ENCODE measurements at regions not wholly inside any gene's neighbourhood (a gene's known extent, or its start where the extent isn't known, plus 50 kb on each side); places are given as distances from the start of the nearest gene placed in this dataset.
"Not testable (repeated sequence)": the region's sequence is repeated elsewhere in the genome, so short reads cannot be mapped to it uniquely, and the experiment has no call there.

DNA sequence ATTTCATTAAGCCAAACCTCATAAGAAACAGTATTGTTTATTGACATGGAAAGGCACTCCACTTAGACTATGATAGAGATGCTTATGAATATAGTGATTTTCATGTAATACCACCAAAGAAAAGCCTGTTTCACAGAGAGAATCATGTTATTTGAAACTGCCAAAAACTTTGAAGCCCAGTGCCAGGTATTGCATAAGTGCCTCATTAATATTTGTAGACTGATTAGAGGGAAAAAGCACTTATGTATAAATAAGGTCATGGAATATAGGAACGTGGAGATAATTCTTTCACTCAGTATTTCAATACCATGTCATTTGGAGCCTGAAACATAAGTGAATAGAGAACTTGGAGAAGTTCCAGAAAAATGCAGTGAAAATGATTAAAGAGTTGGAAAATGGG, 162.6 kb upstream of the CRIM1 start:
- Mint-ChIP-seq H3K9me3 (no peaks in the 10 kb centered on the region), H3K4me3 (no peak overlapping the region), H3K4me1 (no peaks in the 10 kb centered on the region), H3K36me3 (no peaks in the 10 kb centered on the region), H3K27me3 (peaks cover 3% of the 10 kb centered on the region), H3K27ac (no peak overlapping the region)
- DNase-seq: no peak
- CTCF ChIA-PET: no interaction called here

DNA sequence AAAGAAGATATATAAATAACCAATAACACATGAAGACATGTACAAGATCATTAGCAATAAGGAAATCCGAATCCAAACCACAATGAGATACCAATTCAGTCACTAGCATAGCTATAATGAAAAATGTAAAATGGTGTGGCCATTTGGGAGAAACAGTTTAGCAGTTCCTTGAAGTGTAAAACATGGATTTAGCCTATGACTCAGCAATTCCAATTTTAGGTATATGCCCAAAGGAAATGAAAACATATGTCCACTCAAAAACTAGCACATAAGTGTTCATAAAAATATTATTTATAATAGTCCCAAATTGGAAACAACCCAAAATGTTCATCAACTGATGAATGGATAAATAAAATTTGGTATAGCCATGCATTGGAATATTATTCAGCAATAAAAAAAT, 165.5 kb upstream of the CRIM1 start:
- no peak overlapping the region for H3K4me3 Mint-ChIP-seq
- DNase-seq: no peak
- CTCF ChIA-PET: interaction anchor here (0.6 kb wide), 1 partner anchor 131 kb away, joined by 3 read pairs; no protein-coding TSS in a partner anchor
- no peaks in the 10 kb centered on the region for H3K9me3 Mint-ChIP-seq
- no peaks in the 10 kb centered on the region for H3K36me3 Mint-ChIP-seq
- H3K4me1 Mint-ChIP-seq: no peaks in the 10 kb centered on the region
- H3K27ac Mint-ChIP-seq: no peak overlapping the region
- H3K27me3 Mint-ChIP-seq: peaks cover 3% of the 10 kb centered on the region

DNA sequence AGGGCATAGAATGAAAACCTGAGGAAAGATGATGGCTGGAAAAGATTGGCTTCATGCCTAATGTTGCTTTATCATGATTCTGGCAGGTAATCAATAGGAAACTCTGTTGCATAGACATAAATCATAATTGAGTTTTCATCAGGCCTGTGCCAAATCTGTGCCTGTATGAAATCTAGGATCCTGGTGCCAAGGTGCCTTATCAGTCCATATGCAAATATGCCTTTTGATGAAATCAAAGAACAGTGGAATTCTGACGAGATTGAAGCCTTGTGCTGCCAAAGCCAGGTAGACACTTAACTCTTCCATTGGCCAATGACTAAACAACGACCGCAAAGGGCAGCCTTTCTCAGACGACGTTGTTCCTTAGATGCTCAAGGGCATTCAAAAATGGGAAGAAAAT, 170.0 kb upstream of the CRIM1 start:
- H3K27me3 Mint-ChIP-seq: no peaks in the 10 kb centered on the region
- CTCF ChIA-PET: no interaction called here

DNA sequence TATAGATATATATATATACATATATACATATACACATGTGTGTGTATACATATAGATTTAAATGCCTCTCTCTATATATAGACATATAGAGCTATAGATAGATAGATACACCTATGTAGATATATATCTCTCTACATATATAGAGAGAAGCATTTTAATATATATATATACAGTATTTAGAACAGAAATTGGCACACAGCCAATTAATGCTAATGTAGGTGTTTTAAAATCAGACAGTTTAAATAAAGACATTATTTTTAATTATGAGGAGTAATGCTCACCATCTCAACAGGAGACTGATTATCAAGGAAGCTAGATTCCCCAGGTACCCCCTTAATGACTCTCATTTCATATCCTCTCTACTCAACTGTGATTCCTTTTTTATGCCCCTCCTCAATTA, 170.7 kb upstream of the CRIM1 start:
- peaks cover 6% of the 10 kb centered on the region for H3K9me3 Mint-ChIP-seq
- no peak for DNase-seq
- H3K4me1 Mint-ChIP-seq: no peaks in the 10 kb centered on the region
- no peak overlapping the region for H3K4me3 Mint-ChIP-seq
- H3K27me3 Mint-ChIP-seq: no peaks in the 10 kb centered on the region
- CTCF ChIA-PET: no interaction called here
- H3K36me3 Mint-ChIP-seq: no peaks in the 10 kb centered on the region
- H3K27ac Mint-ChIP-seq: no peak overlapping the region

More for the DNA sequence above, 170.0 kb upstream of the CRIM1 start:
- no peaks in the 10 kb centered on the region for H3K4me1 Mint-ChIP-seq
- peaks cover 6% of the 10 kb centered on the region for H3K9me3 Mint-ChIP-seq
- no peaks in the 10 kb centered on the region for H3K36me3 Mint-ChIP-seq
- no peak for DNase-seq
- H3K27ac Mint-ChIP-seq: no peak overlapping the region
- no peak overlapping the region for H3K4me3 Mint-ChIP-seq

DNA sequence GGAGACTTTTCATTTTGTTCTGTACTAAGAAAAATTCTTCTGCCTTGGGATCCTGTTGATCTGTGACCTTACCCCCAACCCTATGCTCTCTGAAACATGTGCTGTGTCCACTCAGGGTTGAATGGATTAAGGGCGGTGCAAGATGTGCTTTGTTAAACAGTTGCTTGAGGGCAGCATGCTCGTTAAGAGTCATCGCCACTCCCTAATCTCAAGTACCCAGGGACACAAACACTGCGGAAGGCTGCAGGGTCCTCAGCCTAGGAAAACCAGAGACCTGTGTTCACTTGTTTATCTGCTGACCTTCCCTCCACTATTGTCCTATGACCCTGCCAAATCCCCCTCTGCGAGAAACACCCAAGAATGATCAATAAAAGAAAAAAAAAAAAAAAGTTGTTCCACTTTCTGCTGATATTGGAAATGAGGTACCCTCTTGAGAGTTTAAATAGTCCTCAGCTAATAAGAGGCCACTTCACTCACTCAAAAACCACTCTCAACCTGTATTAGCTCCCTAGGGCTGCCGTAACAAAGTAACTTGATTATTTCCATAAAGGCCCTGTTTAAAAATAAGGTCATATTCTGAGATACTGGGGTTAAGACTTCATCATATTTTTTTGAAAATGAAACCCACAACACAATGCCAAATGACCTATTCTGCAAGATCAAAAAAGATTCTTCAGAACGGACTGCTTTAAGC, 174.6 kb upstream of the CRIM1 start:
- peaks cover 12% of the 10 kb centered on the region for H3K9me3 Mint-ChIP-seq
- CTCF ChIA-PET: interaction anchor here (0.6 kb wide), 1 partner anchor 620 kb away, joined by 3 read pairs; no protein-coding TSS in a partner anchor
- H3K27me3 Mint-ChIP-seq, H3K27ac Mint-ChIP-seq, H3K4me3 Mint-ChIP-seq, H3K4me1 Mint-ChIP-seq, H3K36me3 Mint-ChIP-seq, DNase-seq: not testable (repeated sequence)

DNA sequence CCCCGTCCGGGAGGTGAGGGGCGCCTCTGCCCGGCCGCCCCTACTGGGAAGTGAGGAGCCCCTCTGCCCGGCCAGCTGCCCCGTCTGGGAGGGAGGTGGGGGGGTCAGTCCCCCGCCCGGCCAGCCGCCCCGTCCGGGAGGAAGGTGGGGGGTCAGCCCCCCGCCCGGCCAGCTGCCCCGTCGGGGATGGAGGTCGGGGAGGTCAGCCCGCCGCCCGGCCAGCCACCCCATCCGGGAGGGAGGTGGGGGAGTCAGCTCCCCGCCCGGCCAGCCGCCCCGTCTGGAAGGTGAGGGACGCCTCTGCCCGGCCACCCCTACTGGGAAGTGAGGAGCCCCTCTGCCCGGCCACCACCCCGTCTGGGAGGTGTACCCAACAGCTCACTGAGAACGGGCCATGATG, 175.3 kb upstream of the CRIM1 start:
- peaks cover 12% of the 10 kb centered on the region for H3K9me3 Mint-ChIP-seq
- H3K36me3 Mint-ChIP-seq: not testable (repeated sequence)
- CTCF ChIA-PET: interaction anchor here (0.6 kb wide), 1 partner anchor 621 kb away, joined by 3 read pairs; no protein-coding TSS in a partner anchor

DNA sequence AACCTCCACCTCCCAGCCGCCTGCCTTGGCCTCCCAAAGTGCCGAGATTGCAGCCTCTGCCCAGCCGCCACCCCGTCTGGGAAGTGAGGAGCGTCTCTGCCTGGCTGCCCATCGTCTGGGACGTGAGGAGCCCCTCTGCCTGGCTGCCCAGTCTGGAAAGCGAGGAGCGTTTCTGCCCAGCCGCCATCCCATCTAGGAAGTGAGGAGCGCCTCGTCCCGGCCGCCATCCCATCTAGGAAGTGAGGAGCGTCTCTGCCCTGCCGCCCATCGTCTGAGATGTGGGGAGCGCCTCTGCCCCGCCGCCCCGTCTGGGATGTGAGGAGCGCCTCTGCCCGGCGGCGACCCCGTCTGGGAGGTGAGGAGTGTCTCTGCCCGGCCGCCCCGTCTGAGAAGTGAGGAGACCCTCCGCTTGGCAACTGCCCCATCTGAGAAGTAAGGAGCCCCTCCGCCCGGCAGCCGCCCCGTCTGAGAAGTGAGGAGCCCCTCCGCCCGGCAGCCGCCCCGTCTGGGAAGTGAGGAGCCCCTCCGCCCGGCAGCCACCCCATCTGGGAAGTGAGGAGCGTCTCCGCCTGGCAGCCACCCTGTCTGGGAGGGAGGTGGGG, 175.8 kb upstream of the CRIM1 start:
- CTCF ChIA-PET, H3K4me1 Mint-ChIP-seq, H3K27ac Mint-ChIP-seq, H3K36me3 Mint-ChIP-seq, DNase-seq, H3K4me3 Mint-ChIP-seq, H3K27me3 Mint-ChIP-seq: not testable (repeated sequence)
- H3K9me3 Mint-ChIP-seq: peaks cover 12% of the 10 kb centered on the region

More for the DNA sequence above, 175.3 kb upstream of the CRIM1 start:
- not testable (repeated sequence) for H3K4me1 Mint-ChIP-seq, DNase-seq, H3K27ac Mint-ChIP-seq, H3K4me3 Mint-ChIP-seq, H3K27me3 Mint-ChIP-seq

DNA sequence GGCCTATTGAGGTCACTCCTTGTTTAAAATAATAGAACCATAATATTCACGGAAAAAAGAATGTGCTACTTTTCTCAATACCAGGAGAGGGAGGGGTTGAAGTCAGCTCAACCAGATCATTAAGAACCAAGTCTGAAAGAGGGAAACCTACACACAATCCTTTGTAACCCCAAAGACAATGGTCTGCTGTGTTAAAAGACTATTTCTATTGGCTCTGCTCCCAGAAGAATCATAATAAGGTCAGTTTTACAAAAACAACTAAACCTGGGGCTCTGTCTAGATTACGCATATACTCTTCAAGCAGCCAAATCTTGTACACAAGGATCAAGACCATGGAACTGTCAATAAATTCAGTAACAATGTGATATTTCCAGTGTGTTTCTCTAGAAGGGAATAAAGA, 177.2 kb upstream of the CRIM1 start:
- no peaks in the 10 kb centered on the region for H3K36me3 Mint-ChIP-seq
- H3K27me3 Mint-ChIP-seq: no peaks in the 10 kb centered on the region
- H3K27ac Mint-ChIP-seq: no peak overlapping the region
- no peak for DNase-seq
- H3K4me3 Mint-ChIP-seq: no peak overlapping the region
- H3K9me3 Mint-ChIP-seq: peaks cover 12% of the 10 kb centered on the region
- H3K4me1 Mint-ChIP-seq: no peaks in the 10 kb centered on the region
- CTCF ChIA-PET: no interaction called here

DNA sequence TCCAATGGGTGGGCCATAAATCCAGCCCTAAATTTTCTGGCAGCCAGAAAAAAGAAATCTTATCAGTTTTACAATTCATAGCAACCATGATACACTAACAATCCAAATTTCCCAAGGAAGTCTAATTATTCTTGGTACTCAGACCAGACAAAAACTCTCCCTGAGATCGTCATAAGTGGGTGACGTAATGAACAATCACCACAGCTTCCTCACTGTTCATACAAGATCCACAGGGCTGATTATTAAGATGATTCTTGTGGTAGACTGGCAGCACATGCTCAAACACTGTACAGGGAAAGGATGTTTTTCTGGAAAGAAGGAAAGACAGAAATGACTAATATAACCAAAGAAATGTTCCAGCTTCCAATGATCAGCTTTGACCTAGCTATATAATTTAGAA, 178.3 kb upstream of the CRIM1 start:
- CTCF ChIA-PET: interaction anchor here (0.9 kb wide), 1 partner anchor 11 kb away, joined by 3 read pairs; no protein-coding TSS in a partner anchor
- Mint-ChIP-seq H3K36me3 (no peaks in the 10 kb centered on the region), H3K4me1 (no peaks in the 10 kb centered on the region), H3K27ac (no peak overlapping the region), H3K27me3 (no peaks in the 10 kb centered on the region), H3K4me3 (no peak overlapping the region), H3K9me3 (peaks cover 12% of the 10 kb centered on the region)
- no peak for DNase-seq

DNA sequence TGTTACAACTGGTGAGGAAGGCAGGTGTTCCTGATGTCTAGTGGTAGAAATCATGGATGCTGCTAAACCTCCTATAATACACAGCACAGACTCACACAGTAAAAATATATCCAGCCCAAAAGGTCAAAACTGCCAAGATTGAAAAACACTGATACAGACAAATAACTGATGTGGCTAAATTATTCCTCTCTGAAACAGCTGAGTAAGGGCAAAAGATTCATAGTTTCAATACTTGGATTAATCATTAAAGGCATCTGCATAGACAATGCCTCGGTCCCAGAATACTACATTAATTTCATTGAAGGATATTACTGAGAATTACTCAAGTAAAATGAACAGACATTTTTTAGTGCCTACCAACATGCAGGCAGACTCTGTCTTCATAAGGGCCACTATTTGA, 180.7 kb upstream of the CRIM1 start:
- no peak overlapping the region for H3K4me3 Mint-ChIP-seq
- CTCF ChIA-PET: no interaction called here
- no peaks in the 10 kb centered on the region for H3K36me3 Mint-ChIP-seq
- no peak overlapping the region for H3K27ac Mint-ChIP-seq
- no peaks in the 10 kb centered on the region for H3K4me1 Mint-ChIP-seq
- H3K27me3 Mint-ChIP-seq: peaks cover 3% of the 10 kb centered on the region
- peaks cover 6% of the 10 kb centered on the region for H3K9me3 Mint-ChIP-seq
- DNase-seq: no peak

DNA sequence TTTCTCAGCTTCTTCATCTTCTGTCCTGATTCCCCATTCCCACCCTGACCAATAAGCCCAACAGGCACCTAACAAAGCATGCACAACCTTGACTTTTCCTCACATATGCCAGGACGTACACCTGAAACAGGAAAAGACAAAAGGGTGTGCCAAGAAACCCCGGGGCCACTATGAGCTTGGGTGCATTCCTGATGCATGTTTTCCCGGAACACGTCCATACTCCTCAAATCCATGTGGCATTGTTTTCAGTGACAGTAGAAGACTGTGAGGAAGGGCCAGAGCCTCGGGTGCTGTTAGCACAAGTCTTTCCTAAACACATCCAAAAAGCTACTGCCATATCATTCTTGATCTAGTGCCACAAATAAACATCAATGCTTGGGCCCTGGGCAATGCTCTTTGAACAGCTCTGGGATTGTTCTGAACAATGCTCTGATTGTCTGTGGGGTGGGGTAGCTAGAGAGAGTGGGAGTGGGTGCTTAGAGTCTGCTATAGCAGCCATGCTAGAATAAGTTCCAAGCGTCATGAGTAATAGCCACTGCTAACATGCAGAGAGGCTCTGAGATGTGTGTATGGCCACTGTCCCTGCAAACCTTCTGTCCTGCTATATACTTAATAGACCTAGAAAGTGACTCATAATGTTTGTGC, 181.7 kb upstream of the CRIM1 start:
- H3K36me3 Mint-ChIP-seq: no peaks in the 10 kb centered on the region
- H3K27me3 Mint-ChIP-seq: peaks cover 8% of the 10 kb centered on the region
- CTCF ChIA-PET: no interaction called here
- H3K27ac Mint-ChIP-seq: no peak overlapping the region
- H3K4me1 Mint-ChIP-seq: no peaks in the 10 kb centered on the region
- H3K9me3 Mint-ChIP-seq: peaks cover under 1% of the 10 kb centered on the region
- no peak overlapping the region for H3K4me3 Mint-ChIP-seq
- DNase-seq: no peak

DNA sequence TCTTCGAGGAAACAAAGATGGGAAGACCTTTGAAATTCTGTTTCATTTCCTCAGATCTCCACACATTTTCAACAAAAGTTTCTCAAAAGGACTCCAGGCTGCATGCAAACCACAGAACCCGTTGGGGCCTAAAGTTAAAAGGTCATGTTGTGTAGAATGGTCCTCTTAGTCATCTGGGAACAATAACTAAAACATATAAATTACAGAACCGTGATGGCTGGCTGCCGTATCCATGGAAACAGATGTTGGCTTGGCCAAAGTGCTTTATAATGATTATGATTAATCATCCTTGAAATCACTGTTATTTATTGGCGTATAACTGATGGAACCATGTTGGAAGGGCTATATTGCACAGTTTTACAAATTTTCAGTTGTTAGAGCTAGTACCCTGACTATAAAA, 182.8 kb upstream of the CRIM1 start:
- Mint-ChIP-seq H3K36me3 (no peaks in the 10 kb centered on the region), H3K27ac (no peak overlapping the region), H3K9me3 (no peaks in the 10 kb centered on the region), H3K27me3 (peaks cover 8% of the 10 kb centered on the region), H3K4me1 (no peaks in the 10 kb centered on the region), H3K4me3 (no peak overlapping the region)
- DNase-seq: no peak
- CTCF ChIA-PET: no interaction called here

DNA sequence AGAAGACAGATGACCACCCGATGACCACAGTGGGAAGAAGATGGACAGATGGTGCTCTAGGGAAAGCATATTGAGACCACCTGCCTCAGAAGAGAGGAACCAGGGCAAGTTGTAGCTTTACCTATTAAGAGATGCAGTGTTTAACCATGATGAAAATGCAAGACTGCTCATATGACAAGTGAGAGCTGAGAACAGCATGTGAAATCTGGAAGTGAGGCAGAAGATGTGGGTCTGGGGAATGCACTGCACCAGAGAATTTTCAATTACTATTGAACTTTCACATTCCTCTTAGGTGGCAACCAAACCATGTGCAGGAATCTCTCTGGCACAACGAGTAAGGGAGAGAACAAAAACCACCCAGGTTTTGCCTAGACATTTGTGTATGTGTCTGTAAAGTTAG, 184.8 kb upstream of the CRIM1 start:
- peaks cover 8% of the 10 kb centered on the region for H3K27me3 Mint-ChIP-seq
- no peaks in the 10 kb centered on the region for H3K9me3 Mint-ChIP-seq
- no peaks in the 10 kb centered on the region for H3K4me1 Mint-ChIP-seq
- CTCF ChIA-PET: no interaction called here
- no peak overlapping the region for H3K27ac Mint-ChIP-seq
- no peak for DNase-seq
- no peaks in the 10 kb centered on the region for H3K36me3 Mint-ChIP-seq
- no peak overlapping the region for H3K4me3 Mint-ChIP-seq

DNA sequence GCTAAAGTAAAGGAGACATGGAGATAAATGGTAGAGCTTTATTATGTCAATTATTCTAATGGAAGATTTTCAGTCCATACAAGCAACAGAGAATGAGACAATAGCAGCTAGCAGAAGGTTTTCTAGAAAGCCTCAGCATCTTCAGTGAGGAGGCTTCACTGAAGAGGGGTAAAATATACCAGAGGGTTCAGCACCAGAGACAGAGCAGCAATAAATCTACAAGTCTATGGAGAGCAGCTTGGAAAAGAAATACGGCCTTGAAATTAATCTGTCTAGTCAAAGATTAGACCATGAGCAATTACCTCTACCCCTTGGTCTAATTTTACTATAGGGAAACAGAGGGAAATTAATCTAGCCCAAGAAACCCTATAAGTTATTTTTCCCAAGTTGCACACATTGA, 185.7 kb upstream of the CRIM1 start:
- Mint-ChIP-seq H3K9me3 (no peaks in the 10 kb centered on the region), H3K4me1 (no peaks in the 10 kb centered on the region), H3K27me3 (peaks cover 8% of the 10 kb centered on the region), H3K27ac (no peak overlapping the region), H3K4me3 (no peak overlapping the region), H3K36me3 (no peaks in the 10 kb centered on the region)
- CTCF ChIA-PET: no interaction called here
- no peak for DNase-seq

DNA sequence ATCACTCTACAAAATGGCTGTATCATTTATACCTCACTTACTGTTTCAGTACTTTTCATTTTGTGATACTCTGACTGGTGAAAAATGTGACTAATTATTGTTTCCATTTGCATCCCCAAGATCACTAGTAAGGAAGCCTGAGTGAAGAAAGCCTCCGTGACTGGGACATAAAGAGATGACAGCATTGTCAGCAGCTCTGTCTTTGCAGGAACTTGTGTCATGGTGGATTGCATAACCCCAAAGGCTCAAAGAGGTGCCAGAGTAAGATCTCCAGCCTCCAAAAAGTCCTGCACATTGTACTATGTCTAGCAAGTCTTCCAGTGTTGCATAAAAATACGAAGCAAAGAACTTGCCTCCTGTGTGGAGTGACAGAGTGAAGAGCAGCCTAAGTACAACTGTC, 187.5 kb upstream of the CRIM1 start:
- no peak overlapping the region for H3K27ac Mint-ChIP-seq
- H3K9me3 Mint-ChIP-seq: no peaks in the 10 kb centered on the region
- CTCF ChIA-PET: interaction anchor here (0.6 kb wide), 2 partner anchors 64 to 454 kb away, joined by 3 read pairs; no protein-coding TSS in a partner anchor
- no peaks in the 10 kb centered on the region for H3K4me1 Mint-ChIP-seq
- H3K36me3 Mint-ChIP-seq: no peaks in the 10 kb centered on the region
- no peak for DNase-seq
- no peak overlapping the region for H3K4me3 Mint-ChIP-seq
- peaks cover 9% of the 10 kb centered on the region for H3K27me3 Mint-ChIP-seq

Data from activated naive CD4-positive, alpha-beta T cell treated with anti-CD3 and anti-CD28 coated beads, Interleukin-2, amount 10 ng/mL, durations not matched to agents 7 days and 5 days (primary cell).